Right cardiac atrium (tissue), 5 donors: ENCODE measurements at regions not wholly inside any gene's neighbourhood (a gene's known extent, or its start where the extent isn't known, plus 50 kb on each side); places are given as distances from the start of the nearest gene placed in this dataset.

ENCODE experiments used
- ATAC-seq, 2 donors: fragments of 200-7000 bp; cut with Tn5 transposase; one replicate each; pipeline versions ENCODE4 v1.8.0 to v1.9.1; 2020; ENCODE audit warnings: moderate library complexity in 2 of 2, mild to moderate bottlenecking in 1 of 2
- DNase-seq, 3 donors: peaks; one replicate each; pipeline ENCODE4 v3.0.0-alpha.2; 2020
- H3K27ac ChIP-seq: one replicate; pipeline ENCODE4 v1.5.1; 2013; ENCODE audit warnings: mild to moderate bottlenecking, low read length, control low read depth, moderate library complexity
- H3K27me3 ChIP-seq: one replicate; pipeline ENCODE4 v1.6.1; 2013; ENCODE audit not compliant: control insufficient read depth, insufficient read depth
- H3K4me1 ChIP-seq: one replicate; pipeline ENCODE4 v1.6.1; 2013; ENCODE audit warnings: low read length; ENCODE audit not compliant: control insufficient read depth, insufficient read depth
- H3K4me3 ChIP-seq: one replicate; pipeline ENCODE4 v1.5.1; 2013; ENCODE audit warnings: low read length, control low read depth
- H3K9me3 ChIP-seq: one replicate; pipeline ENCODE4 v1.6.1; 2013; ENCODE audit warnings: low read length; ENCODE audit not compliant: control insufficient read depth
- WGBS: extraction: QIAGEN DNeasy Blood & Tissue Kit; methylation state at CpG from one replicate; pipeline ENCODE4 v1.1.7; 2013; 5-methylcytosine and 5-hydroxymethylcytosine counted together
- intact Hi-C, 4 donors: fragments of 100-400 bp; cut with DNase I; formaldehyde crosslinking; loops; one replicate each; pipeline versions ENCODE4 v1.11.0 to v1.14.0; 2022 to 2023
- donor health status: healthy with polysubstance abuse.
- donor health status: DM: no; HTN: yes; CAD: no.
- donor health status: DM: no; HTN: no; CAD: no.
- donor health status: DM: no; HTN: yes; CAD: no; lungs with severe emphysema.
- donor health status: DM: yes; HTN: yes; CAD: no.

GRCh38 chr4:84100071-84100470 lies 399.0 kb downstream of the NKX6-1 start:
- no peaks in the 10 kb centered on the region for H3K27me3 ChIP-seq

DNA sequence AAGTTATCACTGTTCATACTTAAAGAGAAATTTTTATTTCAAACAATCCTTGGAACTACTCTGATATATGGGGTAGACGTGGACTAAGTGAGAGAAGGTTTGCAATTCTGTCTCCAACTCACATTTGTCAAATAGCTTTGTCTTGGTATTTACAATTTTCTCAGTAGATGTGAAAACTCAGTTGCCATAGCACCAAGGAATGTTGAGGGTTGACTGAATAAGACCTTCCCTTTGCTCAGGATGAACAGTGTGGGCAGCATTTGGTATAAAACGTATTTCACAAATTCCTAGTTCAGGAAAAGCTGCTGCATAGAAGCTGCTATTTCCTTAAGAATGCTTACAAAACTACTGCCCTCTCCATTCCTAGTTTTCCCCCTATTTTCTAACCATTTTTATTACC lies 399.5 kb downstream of the NKX6-1 start:
- ATAC-seq = no peak
- intact Hi-C loops = no loop called here
- H3K4me1 ChIP-seq = no peaks in the 10 kb centered on the region
- H3K4me3 ChIP-seq = no peak overlapping the region
- no peaks in the 10 kb centered on the region for H3K9me3 ChIP-seq
- DNase-seq = no peak
- H3K27me3 ChIP-seq = no peaks in the 10 kb centered on the region
- H3K27ac ChIP-seq = no peak overlapping the region
- WGBS = 43% methylated on average over 2 of the region's 2 CpGs

More at GRCh38 chr4:84100071-84100470, 399.0 kb downstream of the NKX6-1 start:
- 54% methylated on average over 4 of the region's 4 CpGs for WGBS
- intact Hi-C loops = no loop called here
- Histone ChIP-seq H3K4me3 (no peak overlapping the region), H3K9me3 (no peaks in the 10 kb centered on the region), H3K4me1 (no peaks in the 10 kb centered on the region), H3K27ac (no peak overlapping the region)
- DNase-seq = no peak
- no peak for ATAC-seq

DNA sequence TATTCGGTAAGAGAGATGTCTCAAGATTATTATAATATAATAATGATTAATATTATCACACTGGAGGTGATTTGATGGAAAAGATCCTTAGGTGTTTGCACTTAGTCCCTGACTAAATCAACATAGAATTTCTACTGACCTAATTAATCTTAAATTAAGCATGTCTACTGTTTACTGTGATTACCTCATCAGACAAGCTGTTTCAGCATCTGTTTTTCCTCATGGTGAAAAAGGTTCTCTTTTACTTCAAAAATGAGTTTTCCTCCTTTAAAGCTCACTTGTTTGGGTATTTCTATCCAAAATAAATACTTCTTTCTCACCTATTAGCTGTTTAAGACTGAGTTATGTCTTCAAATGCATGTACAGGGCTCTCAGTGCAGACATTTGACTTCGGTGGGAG lies 407.8 kb downstream of the NKX6-1 start:
- intact Hi-C loops = no loop called here
- H3K4me1 ChIP-seq = no peaks in the 10 kb centered on the region
- 39% methylated on average over 2 of the region's 2 CpGs for WGBS
- ATAC-seq = no peak
- no peak overlapping the region for H3K27ac ChIP-seq
- H3K4me3 ChIP-seq = no peak overlapping the region
- DNase-seq = no peak
- no peaks in the 10 kb centered on the region for H3K27me3 ChIP-seq
- H3K9me3 ChIP-seq = no peaks in the 10 kb centered on the region

GRCh38 chr4:84089652-84090437 lies 409.2 kb downstream of the NKX6-1 start:
- no peak overlapping the region for H3K27ac ChIP-seq
- H3K9me3 ChIP-seq = no peaks in the 10 kb centered on the region
- H3K4me3 ChIP-seq = no peak overlapping the region
- 73% methylated on average over 5 of the region's 5 CpGs for WGBS
- H3K27me3 ChIP-seq = no peaks in the 10 kb centered on the region
- H3K4me1 ChIP-seq = no peaks in the 10 kb centered on the region
- ATAC-seq (no peak), DNase-seq (no peak)
- intact Hi-C loops = no loop called here

DNA sequence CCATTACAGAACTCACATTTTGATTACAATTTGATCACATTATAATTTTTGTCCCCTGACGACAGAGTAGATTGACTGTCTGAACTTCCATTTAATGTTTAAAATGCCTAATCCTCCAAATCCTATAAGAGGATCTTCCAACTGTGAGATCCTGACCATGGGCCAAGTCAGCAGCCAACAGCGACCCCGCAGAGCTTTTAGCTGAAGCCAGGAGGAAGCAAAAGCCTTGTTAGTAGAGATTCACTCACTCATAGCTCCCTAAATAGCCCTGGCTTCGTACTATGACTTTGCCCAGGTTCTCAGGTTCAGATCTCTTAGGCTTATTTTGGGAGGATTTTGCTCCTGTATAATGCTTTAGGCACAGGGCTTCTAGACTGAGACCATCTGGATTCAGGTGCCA lies 413.1 kb downstream of the NKX6-1 start:
- ATAC-seq (no peak), DNase-seq (no peak)
- no peaks in the 10 kb centered on the region for H3K4me1 ChIP-seq
- intact Hi-C loops = no loop called here
- H3K9me3 ChIP-seq = no peaks in the 10 kb centered on the region
- WGBS = 69% methylated on average over 4 of the region's 4 CpGs
- H3K27ac ChIP-seq = no peak overlapping the region
- H3K4me3 ChIP-seq = no peak overlapping the region
- no peaks in the 10 kb centered on the region for H3K27me3 ChIP-seq

GRCh38 chr4:84070289-84070688 lies 428.8 kb downstream of the NKX6-1 start:
- intact Hi-C loops = no loop called here
- no peaks in the 10 kb centered on the region for H3K4me1 ChIP-seq
- WGBS = 21% methylated on average over 11 of the region's 11 CpGs

GRCh38 chr4:84063619-84064018 lies 435.5 kb downstream of the NKX6-1 start:
- Histone ChIP-seq H3K9me3 (no peaks in the 10 kb centered on the region), H3K4me1 (no peaks in the 10 kb centered on the region), H3K27ac (no peak overlapping the region), H3K4me3 (no peak overlapping the region), H3K27me3 (no peaks in the 10 kb centered on the region)
- ATAC-seq (no peak), DNase-seq (no peak)
- 73% methylated on average over 5 of the region's 5 CpGs for WGBS
- intact Hi-C loops = no loop called here

More at GRCh38 chr4:84070289-84070688, 428.8 kb downstream of the NKX6-1 start:
- DNase-seq (no peak), ATAC-seq (no peak)
- H3K27me3 ChIP-seq = no peaks in the 10 kb centered on the region
- no peak overlapping the region for H3K27ac ChIP-seq
- no peak overlapping the region for H3K4me3 ChIP-seq
- H3K9me3 ChIP-seq = no peaks in the 10 kb centered on the region

DNA sequence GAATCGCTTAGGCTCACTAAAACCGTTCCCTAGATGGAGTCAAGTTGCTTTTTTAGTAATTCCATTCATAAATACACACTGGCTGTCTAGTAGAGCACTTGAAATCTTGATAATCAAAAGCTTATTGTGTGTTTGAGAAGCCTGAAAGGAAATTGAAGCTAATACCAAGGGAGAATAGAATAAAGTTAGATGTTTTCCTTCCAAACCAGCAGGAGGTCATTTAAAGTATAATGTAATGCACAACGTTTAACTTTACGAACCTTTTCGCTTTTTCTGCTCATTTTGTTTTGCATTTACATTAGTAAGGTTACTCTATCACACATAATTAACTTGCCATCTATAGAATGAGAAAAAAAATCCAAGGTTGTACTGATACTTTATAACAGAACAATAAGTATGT lies 440.9 kb downstream of the NKX6-1 start:
- DNase-seq = no peak
- H3K4me3 ChIP-seq = no peak overlapping the region
- no peaks in the 10 kb centered on the region for H3K27me3 ChIP-seq
- intact Hi-C loops = no loop called here
- no peak overlapping the region for H3K27ac ChIP-seq
- no peak for ATAC-seq
- WGBS = 40% methylated on average over 5 of the region's 5 CpGs
- H3K4me1 ChIP-seq = no peaks in the 10 kb centered on the region
- H3K9me3 ChIP-seq = no peaks in the 10 kb centered on the region

DNA sequence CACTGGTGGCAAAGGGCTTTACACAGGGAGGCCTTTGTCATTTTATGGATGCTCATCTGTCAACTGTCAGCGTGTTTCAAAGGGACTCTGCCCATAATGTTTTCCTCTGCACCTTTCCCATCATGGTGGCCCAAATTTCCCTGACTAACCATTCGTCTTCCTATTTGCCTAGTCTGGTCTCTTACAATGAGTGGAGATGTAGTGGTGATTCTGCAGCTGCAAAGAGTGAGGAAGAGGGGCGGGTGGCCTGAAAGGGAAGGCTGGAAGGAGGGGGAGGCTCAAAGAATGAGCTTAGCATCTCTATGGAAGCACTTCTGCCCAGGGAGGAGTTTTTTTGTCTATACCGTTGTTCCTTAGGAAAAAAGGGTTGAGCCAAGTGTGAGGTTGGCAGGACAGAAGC lies 447.5 kb downstream of the NKX6-1 start:
- WGBS = 57% methylated on average over 4 of the region's 4 CpGs
- ATAC-seq = no peak

GRCh38 chr4:84051089-84051488 lies 448.0 kb downstream of the NKX6-1 start:
- WGBS = 46% methylated on average over 2 of the region's 2 CpGs
- Histone ChIP-seq H3K27me3 (no peaks in the 10 kb centered on the region), H3K27ac (no peak overlapping the region)

More for the DNA sequence above, 447.5 kb downstream of the NKX6-1 start:
- no peak overlapping the region for H3K27ac ChIP-seq
- H3K4me1 ChIP-seq = no peaks in the 10 kb centered on the region
- no peak for DNase-seq
- H3K4me3 ChIP-seq = no peak overlapping the region
- intact Hi-C loops = no loop called here
- no peaks in the 10 kb centered on the region for H3K9me3 ChIP-seq
- no peaks in the 10 kb centered on the region for H3K27me3 ChIP-seq

DNA sequence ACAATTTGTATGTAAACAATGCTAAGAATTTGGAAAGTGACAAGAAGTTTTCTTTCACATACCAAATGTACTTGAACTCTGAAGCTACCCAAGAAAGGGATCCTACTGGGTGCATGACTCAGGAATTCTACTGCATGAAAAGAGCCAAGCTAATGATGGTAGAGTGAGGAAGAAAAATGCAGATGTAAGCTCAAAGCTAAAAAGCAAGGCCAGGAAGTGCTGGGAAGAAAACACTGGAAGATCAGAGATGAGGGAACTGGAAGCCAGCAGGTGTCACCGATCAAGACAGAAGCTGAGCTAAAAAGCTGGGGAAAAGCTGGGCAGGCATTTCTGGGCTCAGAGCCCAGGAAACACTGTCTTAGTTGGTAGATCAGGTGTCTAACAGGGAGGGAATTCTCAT lies 449.1 kb downstream of the NKX6-1 start:
- no peak for DNase-seq
- Histone ChIP-seq H3K27ac (no peak overlapping the region), H3K27me3 (no peaks in the 10 kb centered on the region), H3K4me1 (no peaks in the 10 kb centered on the region), H3K4me3 (no peak overlapping the region), H3K9me3 (no peaks in the 10 kb centered on the region)
- intact Hi-C loops = no loop called here
- no peak for ATAC-seq
- 16% methylated on average over 1 of the region's 1 CpG for WGBS

More at GRCh38 chr4:84051089-84051488, 448.0 kb downstream of the NKX6-1 start:
- DNase-seq (no peak), ATAC-seq (no peak)
- intact Hi-C loops = no loop called here
- Histone ChIP-seq H3K4me1 (no peaks in the 10 kb centered on the region), H3K9me3 (no peaks in the 10 kb centered on the region), H3K4me3 (no peak overlapping the region)

DNA sequence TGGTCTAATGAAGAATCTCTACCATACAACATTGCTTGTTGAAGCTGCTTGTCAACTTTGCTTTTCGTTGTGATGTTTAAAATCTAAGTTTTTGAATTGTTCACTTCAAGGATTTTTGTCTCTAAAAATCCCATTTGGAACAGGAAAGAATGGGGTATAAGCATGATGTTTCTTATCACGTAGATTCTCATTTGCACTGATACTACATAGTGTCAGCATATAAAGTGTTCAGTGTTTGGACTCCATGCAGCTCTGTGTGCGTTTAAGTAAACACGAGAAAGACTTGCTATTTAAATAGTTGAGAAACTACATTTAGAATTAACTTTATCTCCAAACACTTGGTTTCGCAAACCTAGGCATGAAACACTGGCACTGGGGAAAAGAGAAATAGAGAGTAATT lies 452.5 kb downstream of the NKX6-1 start:
- Histone ChIP-seq H3K9me3 (no peaks in the 10 kb centered on the region), H3K27ac (no peak overlapping the region), H3K4me3 (no peak overlapping the region), H3K27me3 (no peaks in the 10 kb centered on the region), H3K4me1 (no peaks in the 10 kb centered on the region)
- 75% methylated on average over 5 of the region's 5 CpGs for WGBS
- ATAC-seq (no peak), DNase-seq (no peak)
- intact Hi-C loops = no loop called here
